GM12875 (cell line): ENCODE measurements at regions not wholly inside any gene's neighbourhood (a gene's known extent, or its start where the extent isn't known, plus 50 kb on each side); places are given as distances from the start of the nearest gene placed in this dataset.

Experiments
- H3K4me3 ChIP-seq: one replicate; pipeline ENCODE4 v1.5.1; 2011; ENCODE audit warnings: low read depth, low read length, control low read depth
- TF ChIP-seq, protein P1 (sequence below): IDR thresholded peaks from 2 replicates; pipeline ENCODE4 v1.5.1; 2011; ENCODE audit warnings: low read depth, mild to moderate bottlenecking, control low read depth, inconsistent platforms, low read length, moderate library complexity, borderline replicate concordance; ENCODE audit not compliant: insufficient read depth

DNA sequence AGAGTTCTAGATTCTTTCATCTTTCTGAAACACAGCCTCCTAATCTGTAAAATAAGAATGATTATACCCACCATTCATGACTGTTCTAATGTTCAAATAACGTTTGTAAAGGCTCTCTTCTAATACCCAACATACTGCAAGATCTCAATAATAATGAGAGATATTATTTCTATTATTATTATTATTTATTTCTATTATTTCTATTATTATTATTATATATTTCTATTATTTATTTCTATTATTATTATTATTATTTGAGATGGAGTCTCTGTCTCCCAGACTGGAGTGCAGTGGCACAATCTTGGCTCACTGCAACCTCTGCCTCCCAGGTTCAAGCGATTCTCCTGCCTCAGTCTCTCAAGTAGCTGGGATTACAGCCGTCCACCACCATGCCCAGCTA, 395.5 kb downstream of the EFNB2 start:
- H3K4me3 ChIP-seq, result no peak overlapping the region
- TF ChIP-seq, protein P1, sequence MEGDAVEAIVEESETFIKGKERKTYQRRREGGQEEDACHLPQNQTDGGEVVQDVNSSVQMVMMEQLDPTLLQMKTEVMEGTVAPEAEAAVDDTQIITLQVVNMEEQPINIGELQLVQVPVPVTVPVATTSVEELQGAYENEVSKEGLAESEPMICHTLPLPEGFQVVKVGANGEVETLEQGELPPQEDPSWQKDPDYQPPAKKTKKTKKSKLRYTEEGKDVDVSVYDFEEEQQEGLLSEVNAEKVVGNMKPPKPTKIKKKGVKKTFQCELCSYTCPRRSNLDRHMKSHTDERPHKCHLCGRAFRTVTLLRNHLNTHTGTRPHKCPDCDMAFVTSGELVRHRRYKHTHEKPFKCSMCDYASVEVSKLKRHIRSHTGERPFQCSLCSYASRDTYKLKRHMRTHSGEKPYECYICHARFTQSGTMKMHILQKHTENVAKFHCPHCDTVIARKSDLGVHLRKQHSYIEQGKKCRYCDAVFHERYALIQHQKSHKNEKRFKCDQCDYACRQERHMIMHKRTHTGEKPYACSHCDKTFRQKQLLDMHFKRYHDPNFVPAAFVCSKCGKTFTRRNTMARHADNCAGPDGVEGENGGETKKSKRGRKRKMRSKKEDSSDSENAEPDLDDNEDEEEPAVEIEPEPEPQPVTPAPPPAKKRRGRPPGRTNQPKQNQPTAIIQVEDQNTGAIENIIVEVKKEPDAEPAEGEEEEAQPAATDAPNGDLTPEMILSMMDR, result no peak

DNA sequence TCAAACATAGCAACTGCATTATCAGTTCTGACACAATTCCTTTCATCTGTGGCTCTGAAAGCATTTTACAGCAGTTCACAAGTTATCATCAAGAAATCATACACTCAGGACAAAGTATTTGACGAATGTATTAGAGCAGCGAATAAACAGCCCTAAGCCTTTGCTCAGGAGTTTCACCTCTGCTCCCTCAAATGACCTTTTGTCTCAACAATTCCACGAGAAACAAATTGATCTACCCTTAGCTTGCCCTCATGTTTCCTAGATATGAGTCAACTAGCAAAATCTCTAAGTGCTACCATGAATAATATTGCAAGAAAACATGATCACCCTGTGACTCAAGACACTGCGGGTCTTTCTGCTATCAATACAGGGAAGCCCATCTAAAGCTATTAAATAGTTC, 396.1 kb downstream of the EFNB2 start:
- H3K4me3 ChIP-seq, result no peak overlapping the region
- TF ChIP-seq, protein P1, result no peak

DNA sequence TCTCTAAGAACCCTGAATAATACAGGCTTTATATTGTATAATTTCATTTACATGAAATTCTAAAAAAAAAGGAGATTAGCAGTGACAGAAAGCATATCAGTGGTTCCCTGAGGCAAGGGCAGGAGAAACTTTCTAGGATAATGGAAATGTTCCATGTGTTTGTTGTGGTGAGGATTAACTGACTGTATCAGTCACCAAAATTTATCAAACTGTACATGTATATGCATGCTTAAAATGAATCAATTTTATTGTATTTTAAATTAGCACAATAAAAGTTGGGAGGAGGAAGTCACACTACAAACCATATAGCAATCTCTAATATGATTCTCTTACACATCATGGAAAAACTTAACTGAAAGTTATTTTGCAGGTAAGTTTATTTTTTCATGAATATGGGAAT, 396.8 kb downstream of the EFNB2 start:
- TF ChIP-seq, protein P1, result no peak
- H3K4me3 ChIP-seq, result no peak overlapping the region

DNA sequence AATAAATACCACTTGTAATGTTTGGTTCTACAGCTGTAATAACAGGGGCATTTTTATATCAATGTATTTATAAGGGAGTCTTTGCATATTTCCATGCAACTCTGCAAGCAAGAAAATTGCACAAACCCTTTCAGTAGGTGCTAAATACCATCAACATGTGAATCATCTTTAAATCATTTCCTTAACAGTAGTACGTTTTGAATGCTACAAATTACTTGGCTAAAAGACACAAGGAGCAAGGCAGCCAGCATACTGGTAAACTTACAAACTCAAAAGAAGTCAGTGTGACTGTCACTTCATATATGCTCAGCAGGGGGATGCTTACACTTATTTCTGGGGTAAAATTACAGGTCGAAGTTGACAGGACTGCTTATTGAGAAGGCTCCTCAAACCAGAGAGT, 402.4 kb downstream of the EFNB2 start:
- TF ChIP-seq, protein P1, result no peak

DNA sequence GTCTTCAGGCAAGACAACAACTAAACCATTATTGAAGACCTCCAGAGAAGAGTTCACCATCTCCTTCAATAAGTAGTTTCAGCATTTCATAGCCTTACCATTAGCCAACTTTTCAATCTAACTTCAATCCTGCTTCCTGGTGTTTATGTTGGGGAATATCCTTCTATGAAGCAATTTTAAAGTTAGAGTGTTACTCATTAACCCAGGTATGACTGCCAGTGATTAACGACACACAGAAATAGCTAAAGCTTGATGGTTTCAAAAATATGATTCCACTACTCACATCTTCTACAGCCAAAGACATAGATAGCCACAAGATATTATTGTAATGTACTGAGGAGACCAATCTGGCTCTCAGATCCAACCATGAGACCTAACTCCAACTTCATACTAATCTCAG, 403.2 kb downstream of the EFNB2 start:
- TF ChIP-seq, protein P1, result no peak
- no peak overlapping the region for H3K4me3 ChIP-seq

More for the DNA sequence above, 402.4 kb downstream of the EFNB2 start:
- no peak overlapping the region for H3K4me3 ChIP-seq

DNA sequence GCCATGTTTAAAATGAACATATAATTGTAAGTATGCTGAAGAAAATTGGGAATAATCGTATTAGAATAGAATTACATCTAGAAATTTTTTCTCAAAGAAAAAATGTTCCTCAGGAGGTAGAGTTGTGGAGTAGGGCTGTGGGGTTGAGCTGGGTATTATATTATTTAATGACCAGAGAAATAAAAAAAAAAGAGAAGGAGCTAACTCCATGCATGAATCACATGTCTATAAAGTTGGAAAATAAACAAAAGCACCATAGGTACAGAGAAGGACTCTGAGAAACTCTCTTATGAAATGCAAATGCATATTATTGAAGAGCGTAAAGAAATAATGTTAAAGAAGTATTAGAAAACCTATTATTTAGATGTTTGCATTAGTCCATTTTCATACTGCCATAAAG, 405.5 kb downstream of the EFNB2 start:
- no peak overlapping the region for H3K4me3 ChIP-seq
- TF ChIP-seq, protein P1, result no peak

DNA sequence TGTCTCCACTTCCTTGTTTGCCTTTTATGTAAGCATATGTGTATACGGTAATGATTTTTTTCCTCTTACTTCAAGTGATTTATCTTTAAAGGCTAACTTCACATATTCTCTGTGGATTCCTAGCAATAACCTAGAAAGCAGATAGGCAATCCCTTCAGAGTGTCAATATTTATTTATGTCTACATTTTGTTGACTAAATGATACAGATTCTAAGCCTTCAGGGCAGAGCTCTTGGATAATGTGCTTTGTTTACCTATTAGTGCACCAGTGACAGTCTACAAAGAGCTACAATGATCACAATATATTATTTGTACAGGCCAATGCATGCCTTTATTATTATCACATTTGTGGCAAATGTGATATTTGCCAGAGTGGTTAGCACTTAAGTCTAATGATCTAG, 406.2 kb downstream of the EFNB2 start:
- TF ChIP-seq, protein P1, result no peak
- H3K4me3 ChIP-seq, result no peak overlapping the region
